ENCODE measurements at regions not wholly inside any gene's neighbourhood (a gene's known extent, or its start where the extent isn't known, plus 50 kb on each side); places are given as distances from the start of the nearest gene placed in this dataset.

DNA sequence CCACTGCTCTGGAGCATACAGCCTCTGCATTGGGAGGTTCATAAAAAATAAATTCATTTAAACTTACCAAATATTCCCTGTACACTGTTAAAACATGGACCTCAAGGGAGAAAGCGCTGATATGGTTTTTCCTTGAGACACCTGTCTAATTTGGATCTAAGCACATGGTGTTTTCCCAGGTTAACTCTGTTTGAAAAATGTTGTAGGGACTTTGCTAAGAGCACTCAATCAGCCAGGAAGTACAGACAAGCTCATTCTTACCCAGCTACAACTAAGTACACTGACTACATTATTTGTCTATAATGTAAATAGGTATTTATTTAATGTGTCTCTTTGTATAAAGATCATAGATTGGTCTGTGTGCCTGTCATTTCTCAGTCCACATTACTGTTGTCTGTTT lies 61.8 kb upstream of the BCAR3 start:
- ATAC-seq (no peak), DNase-seq (ENCODE audit: low spot score) (no peak)
- ChIA-PET CTCF (no interaction called here), POLR2A (no interaction called here)
- Mint-ChIP-seq H3K27ac (no peak overlapping the region), H3K9me3 (peaks cover 24% of the 10 kb centered on the region), H3K4me1 (no peaks in the 10 kb centered on the region), H3K36me3 (peaks cover 7% of the 10 kb centered on the region), H3K27me3 (ENCODE audit: low read depth) (peaks cover 5% of the 10 kb centered on the region; the same call in 1 of the 2 replicates), H3K4me3 (no peak overlapping the region)
- TF ChIP-seq, protein P1, sequence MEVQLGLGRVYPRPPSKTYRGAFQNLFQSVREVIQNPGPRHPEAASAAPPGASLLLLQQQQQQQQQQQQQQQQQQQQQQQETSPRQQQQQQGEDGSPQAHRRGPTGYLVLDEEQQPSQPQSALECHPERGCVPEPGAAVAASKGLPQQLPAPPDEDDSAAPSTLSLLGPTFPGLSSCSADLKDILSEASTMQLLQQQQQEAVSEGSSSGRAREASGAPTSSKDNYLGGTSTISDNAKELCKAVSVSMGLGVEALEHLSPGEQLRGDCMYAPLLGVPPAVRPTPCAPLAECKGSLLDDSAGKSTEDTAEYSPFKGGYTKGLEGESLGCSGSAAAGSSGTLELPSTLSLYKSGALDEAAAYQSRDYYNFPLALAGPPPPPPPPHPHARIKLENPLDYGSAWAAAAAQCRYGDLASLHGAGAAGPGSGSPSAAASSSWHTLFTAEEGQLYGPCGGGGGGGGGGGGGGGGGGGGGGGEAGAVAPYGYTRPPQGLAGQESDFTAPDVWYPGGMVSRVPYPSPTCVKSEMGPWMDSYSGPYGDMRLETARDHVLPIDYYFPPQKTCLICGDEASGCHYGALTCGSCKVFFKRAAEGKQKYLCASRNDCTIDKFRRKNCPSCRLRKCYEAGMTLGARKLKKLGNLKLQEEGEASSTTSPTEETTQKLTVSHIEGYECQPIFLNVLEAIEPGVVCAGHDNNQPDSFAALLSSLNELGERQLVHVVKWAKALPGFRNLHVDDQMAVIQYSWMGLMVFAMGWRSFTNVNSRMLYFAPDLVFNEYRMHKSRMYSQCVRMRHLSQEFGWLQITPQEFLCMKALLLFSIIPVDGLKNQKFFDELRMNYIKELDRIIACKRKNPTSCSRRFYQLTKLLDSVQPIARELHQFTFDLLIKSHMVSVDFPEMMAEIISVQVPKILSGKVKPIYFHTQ (CRISPR knock-in tag; IDR thresholded peaks at IDR 0.05): no peak
- TF ChIP-seq, protein P2, sequence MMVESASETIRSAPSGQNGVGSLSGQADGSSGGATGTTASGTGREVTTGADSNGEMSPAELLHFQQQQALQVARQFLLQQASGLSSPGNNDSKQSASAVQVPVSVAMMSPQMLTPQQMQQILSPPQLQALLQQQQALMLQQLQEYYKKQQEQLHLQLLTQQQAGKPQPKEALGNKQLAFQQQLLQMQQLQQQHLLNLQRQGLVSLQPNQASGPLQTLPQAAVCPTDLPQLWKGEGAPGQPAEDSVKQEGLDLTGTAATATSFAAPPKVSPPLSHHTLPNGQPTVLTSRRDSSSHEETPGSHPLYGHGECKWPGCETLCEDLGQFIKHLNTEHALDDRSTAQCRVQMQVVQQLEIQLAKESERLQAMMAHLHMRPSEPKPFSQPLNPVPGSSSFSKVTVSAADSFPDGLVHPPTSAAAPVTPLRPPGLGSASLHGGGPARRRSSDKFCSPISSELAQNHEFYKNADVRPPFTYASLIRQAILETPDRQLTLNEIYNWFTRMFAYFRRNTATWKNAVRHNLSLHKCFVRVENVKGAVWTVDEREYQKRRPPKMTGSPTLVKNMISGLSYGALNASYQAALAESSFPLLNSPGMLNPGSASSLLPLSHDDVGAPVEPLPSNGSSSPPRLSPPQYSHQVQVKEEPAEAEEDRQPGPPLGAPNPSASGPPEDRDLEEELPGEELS (CRISPR knock-in tag; IDR thresholded peaks at IDR 0.05): no peak
- no peak for TF ChIP-seq FOXK1 (CRISPR knock-in tag; IDR thresholded peaks at IDR 0.05)
- no peak for TF ChIP-seq NR2C2 (CRISPR knock-in tag; IDR thresholded peaks at IDR 0.05)
- no peak for TF ChIP-seq SP1 (CRISPR knock-in tag; conservative IDR thresholded peaks at IDR 0.05)
- TF ChIP-seq GTF2I (CRISPR knock-in tag; conservative IDR thresholded peaks at IDR 0.05): no peak
- TF ChIP-seq, protein P3, sequence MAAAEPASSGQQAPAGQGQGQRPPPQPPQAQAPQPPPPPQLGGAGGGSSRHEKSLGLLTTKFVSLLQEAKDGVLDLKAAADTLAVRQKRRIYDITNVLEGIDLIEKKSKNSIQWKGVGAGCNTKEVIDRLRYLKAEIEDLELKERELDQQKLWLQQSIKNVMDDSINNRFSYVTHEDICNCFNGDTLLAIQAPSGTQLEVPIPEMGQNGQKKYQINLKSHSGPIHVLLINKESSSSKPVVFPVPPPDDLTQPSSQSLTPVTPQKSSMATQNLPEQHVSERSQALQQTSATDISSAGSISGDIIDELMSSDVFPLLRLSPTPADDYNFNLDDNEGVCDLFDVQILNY (CRISPR knock-in tag; IDR thresholded peaks at IDR 0.05): no peak

DNA sequence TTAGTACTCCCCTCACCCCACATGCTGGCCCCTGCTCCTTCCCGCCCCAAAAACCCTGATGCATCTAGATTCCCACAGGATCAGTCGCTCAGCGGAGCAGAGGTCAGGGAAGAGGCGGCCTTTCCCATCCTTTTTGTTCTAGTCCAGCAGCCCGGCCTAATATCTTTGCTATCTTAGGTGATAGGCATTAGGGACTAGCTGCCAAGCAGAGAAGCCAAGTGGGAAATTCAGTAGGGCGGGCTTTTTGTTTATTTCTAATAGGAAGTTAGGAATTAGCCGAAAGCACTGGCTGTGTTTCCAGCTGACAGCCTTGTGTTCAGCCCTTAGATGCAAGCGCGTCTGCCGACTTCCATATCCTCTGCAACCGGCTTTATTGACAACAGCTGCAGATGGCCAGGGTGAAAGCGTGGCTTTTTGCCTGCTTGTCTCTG lies 59.0 kb upstream of the BCAR3 start:
- Mint-ChIP-seq H3K27me3 (ENCODE audit: low read depth) (no peaks in the 10 kb centered on the region; the same call in 1 of the 2 replicates), H3K36me3 (peaks cover 4% of the 10 kb centered on the region; the same call in 1 of the 2 replicates), H3K4me3 (no peak overlapping the region), H3K4me1 (no peaks in the 10 kb centered on the region), H3K27ac (no peak overlapping the region), H3K9me3 (peaks cover 8% of the 10 kb centered on the region)
- TF ChIP-seq GABPB1 (CRISPR knock-in tag; IDR thresholded peaks at IDR 0.05): no peak
- DNase-seq (ENCODE audit: low spot score): no peak
- no peak for ATAC-seq
- CTCF ChIA-PET: interaction anchor here (0.7 to 1.9 kb wide), 5 partner anchors 10 to 111 kb away, joined by 3 to 9 read pairs (median 4); no protein-coding TSS in a partner anchor
- POLR2A ChIA-PET: no interaction called here

DNA sequence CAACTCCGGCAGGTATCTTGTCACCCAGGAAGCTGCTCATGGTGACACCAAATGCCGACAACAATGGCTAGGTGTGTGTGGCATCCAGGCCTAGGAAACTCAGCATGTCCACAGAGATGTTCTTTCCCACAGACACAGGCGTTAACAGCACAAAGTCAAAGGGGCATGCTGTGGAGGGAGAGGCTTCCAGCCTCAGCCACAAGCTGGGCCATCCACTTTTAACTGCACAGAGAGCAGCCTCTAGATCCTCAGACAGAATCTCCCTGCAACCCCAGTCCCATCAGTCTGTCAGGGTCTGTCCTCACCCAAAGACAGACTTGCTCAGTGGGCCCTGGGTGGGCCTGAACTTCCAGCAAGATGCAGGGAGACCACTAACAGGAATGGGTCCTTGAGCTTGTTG lies 58.5 kb upstream of the BCAR3 start:
- no peaks in the 10 kb centered on the region for H3K4me1 Mint-ChIP-seq
- CTCF ChIA-PET: interaction anchor here (0.7 to 1.9 kb wide), 5 partner anchors 10 to 111 kb away, joined by 3 to 9 read pairs (median 4); no protein-coding TSS in a partner anchor
- ATAC-seq (no peak; the same call in 1 of the 2 replicates), DNase-seq (ENCODE audit: low spot score) (no peak)
- peaks cover 8% of the 10 kb centered on the region for H3K9me3 Mint-ChIP-seq
- peaks cover 4% of the 10 kb centered on the region; the same call in 1 of the 2 replicates for H3K36me3 Mint-ChIP-seq
- H3K27ac Mint-ChIP-seq: no peak overlapping the region
- POLR2A ChIA-PET: no interaction called here
- no peaks in the 10 kb centered on the region; the same call in 1 of the 2 replicates for H3K27me3 Mint-ChIP-seq (ENCODE audit: low read depth)
- H3K4me3 Mint-ChIP-seq: no peak overlapping the region
- no peak for TF ChIP-seq ATF1 (CRISPR knock-in tag; IDR thresholded peaks at IDR 0.05)
- no peak for TF ChIP-seq TEAD4 (CRISPR knock-in tag; IDR thresholded peaks at IDR 0.05)
- TF ChIP-seq, protein P4, sequence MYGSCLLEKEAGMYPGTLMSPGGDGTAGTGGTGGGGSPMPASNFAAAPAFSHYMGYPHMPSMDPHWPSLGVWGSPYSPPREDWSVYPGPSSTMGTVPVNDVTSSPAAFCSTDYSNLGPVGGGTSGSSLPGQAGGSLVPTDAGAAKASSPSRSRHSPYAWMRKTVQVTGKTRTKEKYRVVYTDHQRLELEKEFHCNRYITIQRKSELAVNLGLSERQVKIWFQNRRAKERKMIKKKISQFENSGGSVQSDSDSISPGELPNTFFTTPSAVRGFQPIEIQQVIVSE (CRISPR knock-in tag; IDR thresholded peaks at IDR 0.05; ENCODE audit: borderline replicate concordance): no peak
- TF ChIP-seq SMAD4 (CRISPR knock-in tag; IDR thresholded peaks at IDR 0.05): no peak
- no peak for TF ChIP-seq ZNF138 (CRISPR knock-in tag; conservative IDR thresholded peaks at IDR 0.05)
- TF ChIP-seq, protein P5, sequence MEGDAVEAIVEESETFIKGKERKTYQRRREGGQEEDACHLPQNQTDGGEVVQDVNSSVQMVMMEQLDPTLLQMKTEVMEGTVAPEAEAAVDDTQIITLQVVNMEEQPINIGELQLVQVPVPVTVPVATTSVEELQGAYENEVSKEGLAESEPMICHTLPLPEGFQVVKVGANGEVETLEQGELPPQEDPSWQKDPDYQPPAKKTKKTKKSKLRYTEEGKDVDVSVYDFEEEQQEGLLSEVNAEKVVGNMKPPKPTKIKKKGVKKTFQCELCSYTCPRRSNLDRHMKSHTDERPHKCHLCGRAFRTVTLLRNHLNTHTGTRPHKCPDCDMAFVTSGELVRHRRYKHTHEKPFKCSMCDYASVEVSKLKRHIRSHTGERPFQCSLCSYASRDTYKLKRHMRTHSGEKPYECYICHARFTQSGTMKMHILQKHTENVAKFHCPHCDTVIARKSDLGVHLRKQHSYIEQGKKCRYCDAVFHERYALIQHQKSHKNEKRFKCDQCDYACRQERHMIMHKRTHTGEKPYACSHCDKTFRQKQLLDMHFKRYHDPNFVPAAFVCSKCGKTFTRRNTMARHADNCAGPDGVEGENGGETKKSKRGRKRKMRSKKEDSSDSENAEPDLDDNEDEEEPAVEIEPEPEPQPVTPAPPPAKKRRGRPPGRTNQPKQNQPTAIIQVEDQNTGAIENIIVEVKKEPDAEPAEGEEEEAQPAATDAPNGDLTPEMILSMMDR (IDR thresholded peaks at IDR 0.05): no peak
- TF ChIP-seq ESRRA (CRISPR knock-in tag; IDR thresholded peaks at IDR 0.05; ENCODE audit: borderline replicate concordance): no peak
- TF ChIP-seq, protein P6, sequence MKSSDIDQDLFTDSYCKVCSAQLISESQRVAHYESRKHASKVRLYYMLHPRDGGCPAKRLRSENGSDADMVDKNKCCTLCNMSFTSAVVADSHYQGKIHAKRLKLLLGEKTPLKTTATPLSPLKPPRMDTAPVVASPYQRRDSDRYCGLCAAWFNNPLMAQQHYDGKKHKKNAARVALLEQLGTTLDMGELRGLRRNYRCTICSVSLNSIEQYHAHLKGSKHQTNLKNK (CRISPR knock-in tag; IDR thresholded peaks at IDR 0.05): no peak
- no peak for TF ChIP-seq NFATC4 (CRISPR knock-in tag; IDR thresholded peaks at IDR 0.05)
- TF ChIP-seq GTF2I (CRISPR knock-in tag; conservative IDR thresholded peaks at IDR 0.05): no peak
- no peak for TF ChIP-seq GRHL2 (CRISPR knock-in tag; IDR thresholded peaks at IDR 0.05; ENCODE audit: insufficient replicate concordance, severe bottlenecking)
- TF ChIP-seq, protein P1 (CRISPR knock-in tag; IDR thresholded peaks at IDR 0.05): no peak
- TF ChIP-seq, protein P7, sequence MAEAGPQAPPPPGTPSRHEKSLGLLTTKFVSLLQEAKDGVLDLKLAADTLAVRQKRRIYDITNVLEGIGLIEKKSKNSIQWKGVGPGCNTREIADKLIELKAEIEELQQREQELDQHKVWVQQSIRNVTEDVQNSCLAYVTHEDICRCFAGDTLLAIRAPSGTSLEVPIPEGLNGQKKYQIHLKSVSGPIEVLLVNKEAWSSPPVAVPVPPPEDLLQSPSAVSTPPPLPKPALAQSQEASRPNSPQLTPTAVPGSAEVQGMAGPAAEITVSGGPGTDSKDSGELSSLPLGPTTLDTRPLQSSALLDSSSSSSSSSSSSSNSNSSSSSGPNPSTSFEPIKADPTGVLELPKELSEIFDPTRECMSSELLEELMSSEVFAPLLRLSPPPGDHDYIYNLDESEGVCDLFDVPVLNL (CRISPR knock-in tag; IDR thresholded peaks at IDR 0.05; ENCODE audit: borderline replicate concordance, low read depth): no peak

Data from WTC11 (cell line).